Loucy (cell line): ENCODE measurements at regions not wholly inside any gene's neighbourhood (a gene's known extent, or its start where the extent isn't known, plus 50 kb on each side); places are given as distances from the start of the nearest gene placed in this dataset.

ENCODE experiments used
- CTCF ChIP-seq: fragments of 200-600 bp; sonication (generic); conservative IDR thresholded peaks from 2 replicates; pipeline ENCODE4 v1.5.1; 2014; ENCODE audit warnings: mild to moderate bottlenecking, antibody characterized with exemption, low read length
- EZH2phosphoT487 ChIP-seq: fragments of 200-600 bp; IDR thresholded peaks from 2 replicates; pipeline ENCODE4 v1.6.1; 2018; ENCODE audit warnings: antibody characterized with exemption, mild to moderate bottlenecking, moderate library complexity, borderline replicate concordance

DNA sequence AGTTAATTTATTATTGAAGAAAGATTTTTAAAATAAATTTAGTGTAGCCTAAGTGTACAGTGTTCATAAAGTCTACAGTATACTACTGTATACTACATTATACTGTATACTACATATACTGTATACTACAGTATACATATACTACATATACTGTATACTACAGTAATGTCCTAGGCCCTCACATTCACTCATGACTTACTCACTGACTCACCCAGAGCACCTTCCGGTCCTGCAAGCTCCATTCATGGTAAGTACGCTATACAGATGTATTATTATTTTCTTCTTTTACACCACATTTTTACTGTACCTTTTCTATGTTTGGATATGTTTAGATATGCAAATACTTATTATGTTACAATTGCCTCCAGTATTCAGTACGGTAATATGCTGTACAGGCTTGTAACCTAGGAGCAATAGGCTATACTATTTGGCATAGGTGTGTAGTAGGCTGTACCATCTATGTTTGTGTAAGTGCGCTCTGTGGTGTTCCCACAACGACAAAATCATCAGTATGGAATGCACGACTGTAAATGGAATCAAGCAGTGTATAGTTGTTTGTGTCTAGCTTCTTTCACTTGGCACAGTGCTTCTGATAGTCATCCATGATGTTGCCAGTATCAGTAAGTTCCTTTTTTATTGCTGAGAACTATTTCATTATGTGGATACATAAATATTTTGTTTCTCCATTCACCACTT, 245.7 kb downstream of the MTX2 start:
- no peak for TF ChIP-seq CTCF
- no peak for TF ChIP-seq EZH2phosphoT487
